GM12891 (cell line): ENCODE measurements at regions not wholly inside any gene's neighbourhood (a gene's known extent, or its start where the extent isn't known, plus 50 kb on each side); places are given as distances from the start of the nearest gene placed in this dataset.

Experiments
- POLR2A ChIP-seq: IDR thresholded peaks from 2 replicates; pipeline ENCODE4 v1.6.1; 2011; ENCODE audit warnings: low read depth, low read length, control low read depth
- POLR2AphosphoS5 ChIP-seq: IDR thresholded peaks from 2 replicates; pipeline ENCODE4 v1.6.1; 2011; ENCODE audit warnings: low read depth, low read length, control low read depth
- SPI1 ChIP-seq: IDR thresholded peaks from 2 replicates; pipeline ENCODE4 v1.6.1; 2011; ENCODE audit warnings: low read depth, low read length, control low read depth
- TAF1 ChIP-seq: IDR thresholded peaks from 2 replicates; pipeline ENCODE4 v1.6.1; 2011; ENCODE audit warnings: low read depth, low read length, control low read depth

GRCh38 chr9:90469435-90469834 lies 173.2 kb downstream of the DIRAS2 start:
- TF ChIP-seq TAF1 (no peak), POLR2A (no peak), POLR2AphosphoS5 (no peak), SPI1 (no peak)
